B cell (primary cell): ENCODE measurements at regions not wholly inside any gene's neighbourhood (a gene's known extent, or its start where the extent isn't known, plus 50 kb on each side); places are given as distances from the start of the nearest gene placed in this dataset.

Experiments
- EZH2 ChIP-seq: IDR thresholded peaks from 2 replicates; pipeline ENCODE4 v1.6.1; 2012; ENCODE audit warnings: borderline replicate concordance, low read depth, mild to moderate bottlenecking, moderate library complexity, low read length; ENCODE audit not compliant: insufficient read depth, poor library complexity, severe bottlenecking
- TF ChIP-seq, protein P1 (sequence below): fragments of 200-600 bp; IDR thresholded peaks from one replicate; pipeline ENCODE4 v1.8.0; 2022; ENCODE audit warnings: antibody characterized with exemption, mild to moderate bottlenecking

DNA sequence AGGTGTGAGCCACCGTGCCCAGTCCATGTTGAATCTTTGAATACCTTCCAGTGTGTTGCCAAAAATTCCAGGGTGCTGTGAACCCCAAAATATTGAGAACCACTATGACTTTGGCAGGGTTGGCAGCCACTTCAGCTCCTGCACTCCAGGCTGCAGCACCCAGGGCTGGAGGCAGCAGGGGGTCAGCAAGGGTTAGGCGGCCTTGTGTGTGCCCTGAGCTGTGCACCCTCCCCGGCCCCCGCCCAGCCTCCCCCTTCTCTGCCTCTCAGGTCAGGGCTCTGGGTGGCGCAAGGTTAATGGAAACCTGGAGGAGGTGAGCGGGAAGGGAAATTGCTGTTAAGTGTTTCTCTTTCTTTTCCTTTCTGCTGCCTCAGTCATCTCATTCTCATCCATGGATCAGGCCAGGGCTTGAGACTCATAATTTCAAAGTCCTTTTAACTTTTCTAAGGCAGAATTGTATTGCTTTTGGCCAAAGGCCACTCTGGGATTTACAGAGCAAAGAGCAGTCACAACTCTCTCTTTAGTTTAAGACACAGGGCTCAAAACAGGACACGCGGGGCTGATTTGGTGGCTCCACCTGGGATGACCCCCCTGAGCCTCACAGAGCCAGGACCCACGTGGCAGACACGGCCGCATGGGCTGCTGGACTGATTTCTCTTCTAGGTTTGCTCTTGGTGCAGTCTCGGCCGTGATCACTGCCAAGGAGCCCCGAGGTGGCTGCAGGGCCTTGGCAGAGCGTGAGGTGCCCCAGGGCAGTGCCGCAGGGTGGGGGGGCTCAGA lies 212.3 kb downstream of the PTPRU start:
- TF ChIP-seq, protein P1, sequence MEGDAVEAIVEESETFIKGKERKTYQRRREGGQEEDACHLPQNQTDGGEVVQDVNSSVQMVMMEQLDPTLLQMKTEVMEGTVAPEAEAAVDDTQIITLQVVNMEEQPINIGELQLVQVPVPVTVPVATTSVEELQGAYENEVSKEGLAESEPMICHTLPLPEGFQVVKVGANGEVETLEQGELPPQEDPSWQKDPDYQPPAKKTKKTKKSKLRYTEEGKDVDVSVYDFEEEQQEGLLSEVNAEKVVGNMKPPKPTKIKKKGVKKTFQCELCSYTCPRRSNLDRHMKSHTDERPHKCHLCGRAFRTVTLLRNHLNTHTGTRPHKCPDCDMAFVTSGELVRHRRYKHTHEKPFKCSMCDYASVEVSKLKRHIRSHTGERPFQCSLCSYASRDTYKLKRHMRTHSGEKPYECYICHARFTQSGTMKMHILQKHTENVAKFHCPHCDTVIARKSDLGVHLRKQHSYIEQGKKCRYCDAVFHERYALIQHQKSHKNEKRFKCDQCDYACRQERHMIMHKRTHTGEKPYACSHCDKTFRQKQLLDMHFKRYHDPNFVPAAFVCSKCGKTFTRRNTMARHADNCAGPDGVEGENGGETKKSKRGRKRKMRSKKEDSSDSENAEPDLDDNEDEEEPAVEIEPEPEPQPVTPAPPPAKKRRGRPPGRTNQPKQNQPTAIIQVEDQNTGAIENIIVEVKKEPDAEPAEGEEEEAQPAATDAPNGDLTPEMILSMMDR, result no peak
- TF ChIP-seq EZH2, result no peak
